Panc1 (cell line): ENCODE measurements at regions not wholly inside any gene's neighbourhood (a gene's known extent, or its start where the extent isn't known, plus 50 kb on each side); places are given as distances from the start of the nearest gene placed in this dataset.

ENCODE experiments used
- CTCF ChIP-seq: fragments of 450-650 bp; IDR thresholded peaks from 2 replicates; pipeline ENCODE4 v1.5.1; 2017; ENCODE audit warnings: mild to moderate bottlenecking
- POLR2AphosphoS5 ChIP-seq: IDR thresholded peaks from 2 replicates; pipeline ENCODE4 v1.6.1; 2012; ENCODE audit warnings: mild to moderate bottlenecking, low read depth, low read length, moderate library complexity
- REST ChIP-seq, 2 experiments: IDR thresholded peaks; 2 replicates each; pipeline ENCODE4 v1.6.1; 2011 to 2012; ENCODE audit warnings: low read depth in 2 of 2, control low read depth in 1 of 2, low read length in 1 of 2, mild to moderate bottlenecking in 1 of 2, moderate library complexity in 1 of 2; ENCODE audit not compliant: insufficient read depth in 1 of 2

GRCh38 chr6:138664745-138665144 lies 108.8 kb upstream of the CCDC28A start:
- TF ChIP-seq CTCF (no peak), REST (IDR thresholded peaks at IDR 0.05; ENCODE audit: insufficient read depth in 1 of 2, low read depth in 2 of 2, low read length in 1 of 2) (no peak), POLR2AphosphoS5 (no peak)
